Fibroblast of lung (primary cell): ENCODE measurements at regions not wholly inside any gene's neighbourhood (a gene's known extent, or its start where the extent isn't known, plus 50 kb on each side); places are given as distances from the start of the nearest gene placed in this dataset.

ENCODE experiments used
- DNase-seq, 2 donors: peaks; one replicate each; pipeline versions ENCODE4 v3.0.0 to v3.0.0-alpha.2; 2010; ENCODE audit warnings: low read depth in 2 of 2
- H2AFZ ChIP-seq: 2 replicates; pipeline ENCODE4 v1.5.1; 2012; ENCODE audit warnings: low read length, control low read depth, inconsistent platforms
- H3K27ac ChIP-seq: 2 replicates; pipeline ENCODE4 v1.5.1; 2011; ENCODE audit warnings: low read length, control low read depth; ENCODE audit not compliant: insufficient read depth
- H3K27me3 ChIP-seq: 2 replicates; pipeline ENCODE4 v1.5.1; 2011; ENCODE audit warnings: mild to moderate bottlenecking, low read length; ENCODE audit not compliant: control insufficient read depth, insufficient read depth
- H3K36me3 ChIP-seq: 2 replicates; pipeline ENCODE4 v1.5.1; 2011; ENCODE audit warnings: low read length; ENCODE audit not compliant: control insufficient read depth, insufficient read depth
- H3K4me1 ChIP-seq: 2 replicates; pipeline ENCODE4 v1.5.1; 2011; ENCODE audit warnings: low read length; ENCODE audit not compliant: control insufficient read depth, insufficient read depth; ENCODE audit errors: extremely low read depth
- H3K4me2 ChIP-seq: 2 replicates; pipeline ENCODE4 v1.5.1; 2011; ENCODE audit warnings: low read length, control low read depth; ENCODE audit not compliant: insufficient read depth; ENCODE audit errors: extremely low read depth
- H3K4me3 ChIP-seq, 4 experiments: fragments of 200-600 bp in 1 of 4; sonication (generic) in 1 of 4; replicated peaks in 1 of 4; 2 replicates each; pipeline ENCODE4 v1.5.1; 2011 to 2016; ENCODE audit warnings: low read length in 4 of 4, low read depth in 3 of 4, mild to moderate bottlenecking in 3 of 4, control low read depth in 2 of 4, inconsistent platforms in 1 of 4, mixed read lengths in 1 of 4; ENCODE audit not compliant: insufficient read depth in 1 of 4; ENCODE audit errors: control extremely low read depth in 1 of 4
- H3K79me2 ChIP-seq: 2 replicates; pipeline ENCODE4 v1.5.1; 2012; ENCODE audit warnings: mild to moderate bottlenecking, low read length, inconsistent platforms; ENCODE audit not compliant: control insufficient read depth, insufficient read depth
- H3K9ac ChIP-seq: 2 replicates; pipeline ENCODE4 v1.5.1; 2011; ENCODE audit warnings: mild to moderate bottlenecking, low read length, control low read depth; ENCODE audit not compliant: insufficient read depth
- H3K9me3 ChIP-seq: 2 replicates; pipeline ENCODE4 v1.5.1; 2012; ENCODE audit warnings: low read depth, low read length; ENCODE audit not compliant: control insufficient read depth, insufficient read depth
- H4K20me1 ChIP-seq: 2 replicates; pipeline ENCODE4 v1.5.1; 2011; ENCODE audit warnings: low read length; ENCODE audit not compliant: control insufficient read depth, insufficient read depth; ENCODE audit errors: extremely low read depth
- CTCF ChIP-seq, 2 donors: IDR thresholded peaks in 1 of 2; conservative IDR thresholded peaks in 1 of 2; 1 replicate in 1 of 2; 2 replicates in 1 of 2; pipeline ENCODE4 v1.5.1; 2011 to 2012; ENCODE audit warnings: low read length in 2 of 2, control low read depth in 1 of 2, inconsistent platforms in 1 of 2, low read depth in 1 of 2, mild to moderate bottlenecking in 1 of 2
- EZH2 ChIP-seq: IDR thresholded peaks from 2 replicates; pipeline ENCODE4 v1.5.1; 2012; ENCODE audit warnings: low read length, control low read depth, mild to moderate bottlenecking; ENCODE audit errors: missing control alignments

GRCh38 chr3:27646896-27647295 lies 75.2 kb downstream of the EOMES start:
- Histone ChIP-seq H3K27ac (no peak overlapping the region), H3K79me2 (no peaks in the 10 kb centered on the region), H3K9me3 (no peaks in the 10 kb centered on the region), H3K4me3 (no peak overlapping the region), H3K27me3 (no peaks in the 10 kb centered on the region), H3K4me2 (no peak overlapping the region), H4K20me1 (no peaks in the 10 kb centered on the region), H2AFZ (no peak overlapping the region), H3K4me1 (no peaks in the 10 kb centered on the region), H3K9ac (no peak overlapping the region), H3K36me3 (no peaks in the 10 kb centered on the region)
- no peak for DNase-seq
- no peak for TF ChIP-seq CTCF (conservative IDR thresholded peaks at IDR 0.05 in 1 of 2, IDR thresholded peaks at IDR 0.05 in 1 of 2; ENCODE audit: low read depth in 1 of 2, low read length in 2 of 2)
- TF ChIP-seq EZH2, result no peak

- Histone ChIP-seq H3K9me3 (no peaks in the 10 kb centered on the region), H3K4me3 (no peak overlapping the region)
Measured at GRCh38 chr3:27644941-27645340, 77.2 kb downstream of the EOMES start.

GRCh38 chr3:27643355-27643754 lies 78.8 kb downstream of the EOMES start:
- Histone ChIP-seq H3K4me3 (no peak overlapping the region), H2AFZ (no peak overlapping the region), H3K9me3 (no peaks in the 10 kb centered on the region), H3K36me3 (no peaks in the 10 kb centered on the region), H3K4me2 (no peak overlapping the region), H3K4me1 (no peaks in the 10 kb centered on the region), H3K9ac (no peak overlapping the region), H4K20me1 (no peaks in the 10 kb centered on the region), H3K27ac (no peak overlapping the region), H3K27me3 (no peaks in the 10 kb centered on the region), H3K79me2 (no peaks in the 10 kb centered on the region)
- TF ChIP-seq EZH2 (no peak), CTCF (conservative IDR thresholded peaks at IDR 0.05 in 1 of 2, IDR thresholded peaks at IDR 0.05 in 1 of 2; ENCODE audit: low read depth in 1 of 2, low read length in 2 of 2) (no peak)
- DNase-seq, result peak in 1 of 2 donors; percentile 39

More at GRCh38 chr3:27644941-27645340, 77.2 kb downstream of the EOMES start:
- H3K27ac ChIP-seq, result no peak overlapping the region
- no peaks in the 10 kb centered on the region for H3K27me3 ChIP-seq
- H3K4me2 ChIP-seq, result no peak overlapping the region
- no peaks in the 10 kb centered on the region for H3K4me1 ChIP-seq
- TF ChIP-seq EZH2 (no peak), CTCF (conservative IDR thresholded peaks at IDR 0.05 in 1 of 2, IDR thresholded peaks at IDR 0.05 in 1 of 2; ENCODE audit: low read depth in 1 of 2, low read length in 2 of 2) (no peak)
- no peaks in the 10 kb centered on the region for H3K36me3 ChIP-seq
- peak in 1 of 2 donors; percentile 18 for DNase-seq
- no peaks in the 10 kb centered on the region for H4K20me1 ChIP-seq
- no peak overlapping the region for H3K9ac ChIP-seq
- no peak overlapping the region for H2AFZ ChIP-seq
- H3K79me2 ChIP-seq, result no peaks in the 10 kb centered on the region
